Neural cell (in vitro differentiated cells): ENCODE measurements at regions not wholly inside any gene's neighbourhood (a gene's known extent, or its start where the extent isn't known, plus 50 kb on each side); places are given as distances from the start of the nearest gene placed in this dataset.

ENCODE experiments used
- H2AFZ ChIP-seq: fragments of 200-600, 300-800 bp; sonication (generic), shearing (Covaris generic); 2 replicates; pipeline ENCODE4 v1.6.0; 2014; ENCODE audit warnings: low read depth, mild to moderate bottlenecking, antibody characterized with exemption, low read length, moderate library complexity
- H3F3A ChIP-seq: fragments of 200-600 bp; shearing (Covaris generic); 2 replicates; pipeline ENCODE4 v1.6.1; 2016; ENCODE audit warnings: mild to moderate bottlenecking, moderate library complexity, mixed read lengths, antibody characterized with exemption, low read length; ENCODE audit not compliant: insufficient read depth, poor library complexity, severe bottlenecking
- H3K27ac ChIP-seq: fragments of 200-600, 300-800 bp; sonication (generic), shearing (Covaris generic); 2 replicates; pipeline ENCODE4 v1.5.1; 2014; ENCODE audit warnings: mild to moderate bottlenecking, low read length, moderate library complexity
- H3K27me3 ChIP-seq: fragments of 300-800, 200-600 bp; sonication (generic), shearing (Covaris generic); 2 replicates; pipeline ENCODE4 v1.6.0; 2014; ENCODE audit warnings: mild to moderate bottlenecking, low read depth, low read length, moderate library complexity; ENCODE audit not compliant: insufficient read depth
- H3K36me3 ChIP-seq: fragments of 300-800, 200-600 bp; sonication (generic), shearing (Covaris generic); 2 replicates; pipeline ENCODE4 v1.5.1; 2014; ENCODE audit warnings: mild to moderate bottlenecking, antibody characterized with exemption, low read length, moderate library complexity; ENCODE audit not compliant: insufficient read depth
- H3K4me2 ChIP-seq: fragments of 300-800, 200-600 bp; sonication (generic), shearing (Covaris generic); 2 replicates; pipeline ENCODE4 v1.6.0; 2014; ENCODE audit warnings: mild to moderate bottlenecking, low read length
- H3K4me3 ChIP-seq: fragments of 300-800, 200-600 bp; sonication (generic), shearing (Covaris generic); 2 replicates; pipeline ENCODE4 v1.5.1; 2014; ENCODE audit warnings: mild to moderate bottlenecking, low read length, moderate library complexity
- H3K79me2 ChIP-seq: fragments of 200-600 bp; shearing (Covaris generic); replicated peaks from 2 replicates; pipeline ENCODE4 v1.6.0; 2014; ENCODE audit warnings: mild to moderate bottlenecking, low read length, moderate library complexity; ENCODE audit not compliant: insufficient read depth
- H3K9ac ChIP-seq: fragments of 300-800, 200-600 bp; sonication (generic), shearing (Covaris generic); 2 replicates; pipeline ENCODE4 v1.6.1; 2016; ENCODE audit warnings: mild to moderate bottlenecking, low read length, mixed read lengths
- H3K9me2 ChIP-seq: fragments of 200-600 bp; shearing (Covaris generic); 2 replicates; pipeline ENCODE4 v1.6.1; 2016; ENCODE audit warnings: mild to moderate bottlenecking, low read length, mixed read lengths; ENCODE audit not compliant: insufficient read depth
- H3K9me3 ChIP-seq: fragments of 200-600, 300-800 bp; sonication (generic), shearing (Covaris generic); 2 replicates; pipeline ENCODE4 v1.6.1; 2016; ENCODE audit warnings: mild to moderate bottlenecking, mixed run types, low read length, moderate library complexity, mixed read lengths
- H4K20me1 ChIP-seq: fragments of 200-600 bp; shearing (Covaris generic); 2 replicates; pipeline ENCODE4 v1.6.1; 2016; ENCODE audit warnings: mild to moderate bottlenecking, mixed run types; ENCODE audit not compliant: insufficient read depth
- CTCF ChIP-seq: fragments of 450-650 bp; IDR thresholded peaks from 2 replicates; pipeline ENCODE4 v1.5.1; 2014; ENCODE audit warnings: antibody characterized with exemption, mild to moderate bottlenecking, moderate library complexity; ENCODE audit not compliant: poor library complexity, severe bottlenecking
- EP300 ChIP-seq: fragments of 450-650 bp; conservative IDR thresholded peaks from 2 replicates; pipeline ENCODE4 v1.6.1; 2014; ENCODE audit warnings: antibody characterized with exemption, mild to moderate bottlenecking, moderate library complexity; ENCODE audit not compliant: poor library complexity, severe bottlenecking
- EZH2 ChIP-seq: fragments of 200-600, 300-800 bp; shearing (Covaris generic), sonication (generic); IDR thresholded peaks from 2 replicates; pipeline ENCODE4 v1.6.1; 2014; ENCODE audit warnings: antibody characterized with exemption, low read length, borderline replicate concordance, mild to moderate bottlenecking; ENCODE audit not compliant: insufficient read depth, poor library complexity, severe bottlenecking
- MXI1 ChIP-seq: fragments of 450-650 bp; conservative IDR thresholded peaks from 2 replicates; pipeline ENCODE4 v1.6.1; 2014; ENCODE audit warnings: antibody characterized with exemption, mild to moderate bottlenecking; ENCODE audit not compliant: poor library complexity, severe bottlenecking
- POLR2AphosphoS5 ChIP-seq: IDR thresholded peaks from 2 replicates; pipeline ENCODE4 v1.6.1; 2012
- RAD21 ChIP-seq: fragments of 450-650 bp; conservative IDR thresholded peaks from 2 replicates; pipeline ENCODE4 v1.6.1; 2014; ENCODE audit warnings: antibody characterized with exemption, mild to moderate bottlenecking, moderate library complexity
- REST ChIP-seq: IDR thresholded peaks from 2 replicates; pipeline ENCODE4 v1.6.1; 2012; ENCODE audit warnings: borderline replicate concordance
- SMC3 ChIP-seq: fragments of 450-650 bp; conservative IDR thresholded peaks from 2 replicates; pipeline ENCODE4 v1.6.1; 2014; ENCODE audit warnings: antibody characterized with exemption, mild to moderate bottlenecking, moderate library complexity; ENCODE audit not compliant: poor library complexity
- TAF1 ChIP-seq: IDR thresholded peaks from 2 replicates; pipeline ENCODE4 v1.6.1; 2012; ENCODE audit warnings: low read depth

- H3K9me2 ChIP-seq, result no peaks in the 10 kb centered on the region
- no peaks in the 10 kb centered on the region for H3K79me2 ChIP-seq
- no peak overlapping the region for H3K27ac ChIP-seq
- H3F3A ChIP-seq, result no peaks in the 10 kb centered on the region
- H3K9ac ChIP-seq, result no peak overlapping the region
- TF ChIP-seq MXI1, result no peak
- H3K9me3 ChIP-seq, result no peaks in the 10 kb centered on the region
- H4K20me1 ChIP-seq, result no peaks in the 10 kb centered on the region
- H3K4me3 ChIP-seq, result no peak overlapping the region
- no peak overlapping the region for H2AFZ ChIP-seq
- no peaks in the 10 kb centered on the region for H3K36me3 ChIP-seq
- H3K27me3 ChIP-seq, result no peaks in the 10 kb centered on the region
- H3K4me2 ChIP-seq, result no peak overlapping the region
These were observed 683.0 kb downstream of the DHX35 start for GRCh38 chr20:39645131-39645530.

- Histone ChIP-seq H3K9me3 (no peaks in the 10 kb centered on the region), H3F3A (no peaks in the 10 kb centered on the region), H3K79me2 (no peaks in the 10 kb centered on the region), H3K4me3 (no peak overlapping the region), H3K27me3 (no peaks in the 10 kb centered on the region), H4K20me1 (no peaks in the 10 kb centered on the region), H2AFZ (no peak overlapping the region), H3K36me3 (no peaks in the 10 kb centered on the region), H3K9me2 (no peaks in the 10 kb centered on the region), H3K27ac (no peak overlapping the region), H3K4me2 (no peak overlapping the region), H3K9ac (no peak overlapping the region)
- TF ChIP-seq EZH2 (no peak), SMC3 (no peak), CTCF (no peak), RAD21 (no peak), EP300 (no peak), TAF1 (no peak), MXI1 (no peak), POLR2AphosphoS5 (no peak), REST (no peak)
These were observed 681.1 kb downstream of the DHX35 start for GRCh38 chr20:39643292-39643691.

GRCh38 chr20:39641423-39641822 is 679.3 kb downstream of the DHX35 start:
- H3K9ac ChIP-seq, result no peak overlapping the region
- H3K36me3 ChIP-seq, result no peaks in the 10 kb centered on the region
- no peak overlapping the region for H3K27ac ChIP-seq
- H2AFZ ChIP-seq, result no peak overlapping the region
- no peaks in the 10 kb centered on the region for H3K9me2 ChIP-seq
- H4K20me1 ChIP-seq, result no peaks in the 10 kb centered on the region
- no peaks in the 10 kb centered on the region for H3K27me3 ChIP-seq
- no peaks in the 10 kb centered on the region for H3F3A ChIP-seq
- no peak for TF ChIP-seq EP300
- no peak for TF ChIP-seq CTCF
- no peak for TF ChIP-seq REST
- no peak for TF ChIP-seq POLR2AphosphoS5
- no peak for TF ChIP-seq EZH2
- no peak for TF ChIP-seq TAF1
- no peak for TF ChIP-seq RAD21
- TF ChIP-seq SMC3, result no peak
- TF ChIP-seq MXI1, result no peak
- H3K79me2 ChIP-seq, result no peaks in the 10 kb centered on the region
- no peak overlapping the region for H3K4me3 ChIP-seq
- no peak overlapping the region for H3K4me2 ChIP-seq
- no peaks in the 10 kb centered on the region for H3K9me3 ChIP-seq
